ENCODE measurements at regions not wholly inside any gene's neighbourhood (a gene's known extent, or its start where the extent isn't known, plus 50 kb on each side); places are given as distances from the start of the nearest gene placed in this dataset.

DNA sequence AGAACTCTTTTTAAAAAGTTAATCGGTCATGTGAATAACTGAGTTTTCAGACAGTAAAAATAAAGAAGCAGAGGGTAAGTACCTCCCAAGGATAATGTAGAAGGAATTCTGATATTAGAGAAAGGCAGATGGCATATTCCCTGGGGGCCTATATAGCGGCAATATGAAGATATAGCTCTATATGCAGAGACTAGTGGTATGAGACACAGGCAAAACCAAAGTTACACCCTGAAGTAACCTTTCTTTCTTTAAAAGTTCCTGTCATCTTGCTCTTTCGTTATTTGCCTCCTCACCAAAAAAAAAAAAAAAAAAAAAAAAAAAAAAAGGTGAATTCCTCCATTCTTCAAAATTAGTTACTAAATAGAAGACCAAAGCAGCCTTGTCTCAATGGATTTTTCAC is 76.2 kb upstream of the ARHGAP32 start:
- no peak for DNase-seq (ENCODE audit: low read depth in 1 of 2, low spot score in 1 of 2)

DNA sequence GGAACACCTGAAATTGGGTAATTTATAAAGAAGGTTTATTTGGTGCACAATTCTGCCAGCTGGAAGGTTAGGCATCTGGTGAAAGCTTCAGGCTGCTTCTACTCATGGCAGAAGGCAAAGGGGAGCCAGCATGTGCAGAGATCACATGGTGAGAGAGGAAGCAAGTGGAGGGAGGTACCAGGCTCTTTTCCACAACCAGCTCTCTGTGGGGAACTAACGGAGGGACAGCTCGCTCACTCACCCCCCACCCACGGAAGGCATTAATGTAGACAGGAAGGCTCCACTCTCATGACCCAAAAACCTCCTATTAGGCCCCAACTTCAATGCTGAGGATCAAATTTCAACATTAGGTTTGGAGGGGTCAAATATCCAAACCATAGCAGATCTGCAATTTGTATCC is 75.6 kb upstream of the ARHGAP32 start:
- no peak for DNase-seq (ENCODE audit: low read depth in 1 of 2, low spot score in 1 of 2)

DNA sequence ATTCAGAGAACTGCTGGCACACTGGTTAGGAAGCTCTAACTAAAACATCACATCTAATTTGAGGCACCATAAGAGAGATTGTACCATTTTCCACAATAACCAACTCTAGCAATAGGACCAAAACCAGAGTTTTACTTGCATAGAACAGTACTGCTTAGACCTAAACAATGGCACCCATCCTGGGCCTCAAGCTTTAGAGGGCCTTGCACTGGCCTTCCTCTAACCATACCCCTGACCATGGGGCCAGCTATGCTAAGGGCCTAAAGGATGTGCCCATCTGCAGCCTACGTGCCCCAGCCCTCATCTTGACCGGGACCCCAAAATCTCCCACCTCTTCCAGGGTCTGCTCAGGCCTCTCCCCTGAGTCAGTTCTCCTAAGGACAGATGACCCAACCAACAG is 74.4 kb upstream of the ARHGAP32 start:
- DNase-seq (ENCODE audit: low read depth in 1 of 2, low spot score in 1 of 2): no peak

DNA sequence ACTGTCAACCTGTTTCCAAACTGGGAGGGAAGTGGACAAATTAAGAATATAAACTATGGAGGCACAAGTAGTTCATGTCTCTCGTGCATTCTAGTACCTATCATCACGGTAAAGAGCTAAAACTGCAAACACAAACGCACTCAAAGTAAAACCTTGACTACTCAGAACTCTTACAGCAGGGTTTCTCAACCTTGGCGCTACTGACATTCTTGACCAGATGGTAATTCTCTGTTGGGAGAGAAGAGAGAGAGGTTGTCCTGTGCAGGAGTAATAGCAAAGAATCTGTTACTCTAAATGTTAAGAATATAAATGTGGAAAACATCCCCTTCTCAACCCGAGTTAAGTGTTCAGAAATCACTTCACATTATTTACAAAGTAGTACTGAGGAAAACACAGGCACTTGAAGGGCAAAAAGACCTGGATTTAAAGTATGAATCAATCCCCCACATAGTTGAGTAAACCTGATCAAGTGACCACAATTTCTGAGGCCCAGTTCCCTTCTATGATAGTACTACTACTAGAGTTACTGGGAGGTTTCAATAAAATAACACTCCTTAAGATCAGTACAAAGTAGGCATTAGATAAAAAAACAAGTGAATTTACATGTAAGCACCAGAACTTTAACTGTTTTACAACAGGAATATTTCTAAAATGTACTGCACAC is 73.1 kb upstream of the ARHGAP32 start:
- no peak for DNase-seq (ENCODE audit: low read depth in 1 of 2, low spot score in 1 of 2)

DNA sequence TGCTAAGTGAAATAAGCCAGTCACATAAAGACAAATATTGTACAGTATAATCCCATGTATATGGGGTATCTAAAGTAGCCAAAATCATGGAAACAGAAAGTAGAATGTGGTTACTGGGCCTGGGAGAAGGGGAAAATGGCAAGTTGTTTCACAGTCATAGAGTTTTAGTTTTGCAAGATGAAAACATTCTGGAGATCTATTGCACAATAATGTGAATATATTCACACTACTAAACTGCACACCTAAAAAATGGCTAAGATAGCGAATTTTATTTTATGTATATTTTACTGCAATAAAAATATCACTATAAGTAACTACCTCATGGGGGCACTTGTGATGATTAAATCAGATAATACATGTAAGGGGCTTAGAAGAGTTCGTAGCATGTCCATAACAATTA is 72.0 kb upstream of the ARHGAP32 start:
- no peak for DNase-seq (ENCODE audit: low read depth in 1 of 2, low spot score in 1 of 2)

DNA sequence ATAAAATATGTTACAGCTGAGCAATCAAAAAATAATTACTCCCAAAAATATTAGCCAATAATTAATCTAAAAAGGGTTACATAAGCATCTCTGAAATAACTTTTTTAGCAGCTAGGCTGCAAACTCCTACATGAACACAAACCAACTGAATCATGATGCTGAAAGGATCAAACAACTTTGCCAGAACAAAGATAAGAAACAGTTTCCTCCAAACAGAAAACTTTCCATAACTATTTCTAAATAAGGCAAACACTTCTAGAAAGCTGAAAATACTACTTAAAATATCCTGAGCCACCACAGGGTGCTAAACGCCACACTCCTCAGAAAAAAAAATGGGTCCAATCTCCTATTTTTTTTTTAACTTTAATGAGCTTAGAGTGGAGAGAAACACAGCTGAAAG is 68.6 kb upstream of the ARHGAP32 start:
- no peak for DNase-seq (ENCODE audit: low read depth in 1 of 2, low spot score in 1 of 2)

DNA sequence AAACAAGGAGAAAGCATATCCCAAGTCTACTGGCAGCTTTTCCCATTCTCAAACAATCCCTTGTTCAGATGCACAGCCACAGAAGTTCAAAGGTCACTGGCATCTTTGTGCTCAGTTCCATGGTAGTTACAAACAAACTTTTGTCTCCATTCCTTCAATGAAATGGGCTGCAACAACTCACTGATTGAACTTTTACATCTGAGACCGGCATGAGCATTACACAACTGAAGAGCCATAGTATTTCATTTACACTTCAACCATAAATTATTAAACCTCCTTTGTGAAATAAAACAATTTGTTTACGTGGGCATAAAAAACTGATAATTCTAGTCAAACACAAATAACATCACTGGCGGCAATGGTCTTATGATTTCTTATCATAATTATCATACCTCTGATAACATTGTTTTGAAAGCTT is 67.8 kb upstream of the ARHGAP32 start:
- DNase-seq (ENCODE audit: low read depth in 1 of 2, low spot score in 1 of 2): no peak

DNA sequence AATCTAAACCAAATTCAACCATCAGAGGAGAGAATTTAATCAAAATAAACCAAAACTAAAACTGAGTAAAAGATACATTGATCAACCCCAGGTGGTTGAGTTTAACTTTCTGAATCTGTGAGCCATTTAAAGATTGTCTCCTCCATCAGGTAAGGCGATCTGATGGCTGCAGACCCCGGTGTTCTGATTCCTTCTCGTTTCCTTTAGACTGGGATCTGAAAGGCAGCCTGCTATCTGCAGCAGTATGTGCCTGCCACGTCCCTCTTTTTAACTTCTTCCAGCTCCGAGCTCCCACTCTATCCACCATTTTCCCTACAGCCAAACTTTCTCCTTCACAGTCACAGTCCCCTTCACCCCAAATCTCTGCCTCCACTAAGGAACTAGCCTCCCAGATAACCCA is 66.1 kb upstream of the ARHGAP32 start:
- no peak for DNase-seq (ENCODE audit: low read depth in 1 of 2, low spot score in 1 of 2)

DNA sequence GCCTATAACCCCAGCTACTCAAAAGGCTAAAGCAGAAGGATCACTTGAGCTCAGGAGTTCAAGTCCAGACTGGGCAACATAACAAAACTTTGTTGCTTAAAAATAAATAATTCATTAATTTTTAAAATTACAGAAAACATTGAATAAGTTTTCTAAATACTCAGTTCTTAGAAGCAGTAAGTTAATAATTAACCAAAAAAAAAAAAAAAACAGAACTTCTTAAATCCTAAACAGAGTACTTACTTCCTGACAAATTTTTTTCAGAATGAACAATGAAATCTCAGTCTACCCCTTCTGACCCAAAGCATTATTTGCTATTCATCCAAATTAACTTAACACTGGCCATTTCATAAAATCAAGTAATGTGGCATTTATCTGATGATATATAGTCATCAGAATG is 65.4 kb upstream of the ARHGAP32 start:
- no peak for DNase-seq (ENCODE audit: low read depth in 1 of 2, low spot score in 1 of 2)

DNA sequence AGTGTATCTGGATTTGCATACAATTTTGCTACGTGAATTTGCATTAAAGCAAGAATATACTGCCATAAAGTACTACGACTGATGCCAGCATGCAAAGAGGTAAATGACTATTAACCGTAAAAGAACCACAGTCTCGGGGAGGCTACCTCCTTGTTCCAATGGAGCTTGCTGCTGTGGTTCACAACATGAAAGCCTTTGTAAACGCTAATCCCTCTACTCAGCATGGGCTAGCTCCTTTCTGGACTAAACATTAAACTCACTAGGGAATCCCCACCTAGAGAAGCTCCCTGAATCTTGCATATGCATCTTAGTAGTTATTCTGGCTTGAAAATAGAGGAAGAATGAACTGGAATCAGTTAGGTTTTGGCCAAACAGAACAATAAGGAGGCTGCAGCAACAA is 60.5 kb upstream of the ARHGAP32 start:
- DNase-seq (ENCODE audit: low read depth in 1 of 2, low spot score in 1 of 2): no peak

DNA sequence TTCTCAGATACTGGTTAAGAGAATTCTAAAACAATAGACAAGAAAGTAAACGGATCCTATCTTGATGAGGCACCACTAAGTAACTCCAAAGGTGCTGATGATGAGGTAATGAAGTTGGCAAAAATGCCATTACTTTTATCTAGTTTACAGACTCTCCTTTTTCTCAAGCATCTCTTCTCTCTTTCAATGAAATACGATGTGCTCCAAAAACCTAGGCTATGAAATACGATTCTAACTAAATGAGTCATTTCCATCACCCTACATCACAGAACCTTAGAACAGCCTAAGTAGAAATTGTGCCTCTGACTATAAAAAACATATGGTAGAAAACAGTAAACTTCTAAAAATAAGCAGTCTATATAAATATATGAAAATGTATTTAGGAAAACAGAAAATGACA is 58.9 kb upstream of the ARHGAP32 start:
- no peak for DNase-seq (ENCODE audit: low read depth in 1 of 2, low spot score in 1 of 2)

DNA sequence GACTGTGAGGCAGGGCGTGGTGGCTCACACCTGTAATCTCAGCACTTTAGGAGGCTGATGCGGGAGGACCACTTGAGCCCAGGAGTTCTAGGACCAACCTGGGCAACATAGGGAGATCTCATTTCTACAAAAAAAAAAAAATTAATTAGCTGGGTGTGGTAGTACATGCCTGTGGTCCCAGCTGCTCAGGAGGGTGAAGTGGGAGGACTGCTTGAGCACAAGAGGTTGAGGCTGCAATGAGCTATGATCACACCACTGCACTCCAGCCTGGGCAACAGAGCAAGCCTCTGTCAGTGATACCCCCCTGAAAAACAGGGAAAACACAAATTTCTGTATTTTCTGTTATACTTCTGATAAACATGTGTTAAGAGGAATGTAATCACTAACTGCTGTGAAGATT is 57.8 kb upstream of the ARHGAP32 start:
- no peak for DNase-seq (ENCODE audit: low read depth in 1 of 2, low spot score in 1 of 2)

DNA sequence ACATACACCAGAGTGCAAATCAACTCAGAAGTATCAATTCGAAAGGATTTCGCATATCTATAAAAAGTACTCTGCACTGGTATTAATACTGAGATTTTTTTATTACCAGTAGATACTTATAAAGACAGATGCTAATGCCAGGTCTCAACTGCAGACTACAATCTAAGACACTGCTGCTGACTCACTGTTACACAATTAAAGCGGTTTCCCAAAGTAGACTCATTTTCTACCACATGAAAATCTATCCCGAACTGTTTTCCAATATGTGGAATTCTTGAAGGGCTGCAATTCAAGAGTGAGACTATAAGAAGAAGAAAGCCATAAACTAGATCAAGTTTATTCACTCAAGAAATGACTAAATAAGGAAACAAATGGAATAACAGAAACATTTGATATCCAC is 57.2 kb upstream of the ARHGAP32 start:
- DNase-seq (ENCODE audit: low read depth in 1 of 2, low spot score in 1 of 2): no peak

DNA sequence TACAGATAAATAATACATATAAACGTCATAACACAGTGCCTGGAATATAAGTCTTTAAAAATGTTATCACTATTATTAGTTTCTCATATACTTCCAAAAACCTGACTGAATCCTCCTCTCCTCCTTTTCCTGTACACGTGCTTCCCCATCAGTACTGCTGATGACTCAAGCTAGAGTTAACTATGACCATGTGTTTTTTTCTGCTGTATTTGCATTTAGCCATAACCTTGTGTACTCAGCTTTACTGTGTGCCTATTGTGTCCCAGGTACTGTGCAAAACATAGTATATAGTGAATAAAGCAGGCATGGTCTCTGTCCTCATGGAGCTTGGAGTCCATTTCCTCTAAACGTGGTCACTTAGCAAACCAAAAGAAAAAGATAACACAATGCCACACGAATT is 56.5 kb upstream of the ARHGAP32 start:
- no peak for DNase-seq (ENCODE audit: low read depth in 1 of 2, low spot score in 1 of 2)

DNA sequence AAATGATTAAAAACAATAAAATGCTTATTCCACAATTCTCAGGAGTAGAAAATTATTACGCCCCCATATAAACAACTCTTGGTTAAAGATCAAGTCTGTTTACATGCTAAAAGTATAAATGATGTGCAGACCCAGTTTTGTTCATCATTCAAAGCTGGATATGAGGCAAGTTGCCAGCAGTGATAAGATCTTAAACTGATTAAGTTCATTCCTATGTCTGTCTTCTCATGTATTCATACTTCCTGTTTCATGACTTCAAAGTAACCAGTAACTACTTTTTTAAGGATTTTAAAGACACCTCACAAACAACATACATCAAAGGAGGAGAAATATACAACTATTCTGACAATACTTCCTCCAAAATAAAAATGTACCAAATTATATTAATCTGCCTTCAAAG is 55.0 kb upstream of the ARHGAP32 start:
- no peak for DNase-seq (ENCODE audit: low read depth in 1 of 2, low spot score in 1 of 2)

DNA sequence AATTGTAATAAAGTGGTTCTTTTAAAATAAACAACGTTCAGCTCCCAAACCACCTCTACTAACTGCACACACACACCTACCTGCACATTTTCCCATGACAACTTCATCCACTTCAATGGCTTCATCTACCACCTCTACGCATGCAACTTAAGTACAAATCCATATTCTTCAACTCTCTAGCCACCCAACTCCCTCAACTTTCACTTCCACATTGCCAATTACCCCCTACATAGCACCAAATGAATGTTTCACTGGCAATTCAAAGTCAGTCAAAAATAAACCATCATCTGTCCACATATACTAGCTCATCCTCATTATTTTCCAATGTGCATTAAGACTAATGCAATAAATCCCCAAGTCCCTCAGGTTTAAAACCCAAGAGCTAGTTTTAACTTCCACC is 50.7 kb upstream of the ARHGAP32 start:
- DNase-seq (ENCODE audit: low read depth in 1 of 2, low spot score in 1 of 2): no peak

Data from activated CD4-positive, alpha-beta T cell treated with anti-CD3 and anti-CD28 coated beads, Interleukin-2, amount 50 U/mL, for 24 hours (primary cell).